ENCODE measurements at regions not wholly inside any gene's neighbourhood (a gene's known extent, or its start where the extent isn't known, plus 50 kb on each side); places are given as distances from the start of the nearest gene placed in this dataset.

GRCh38 chr4:115331241-115331640, 217.8 kb upstream of the NDST4 start:
- Mint-ChIP-seq H3K9me3 (no peaks in the 10 kb centered on the region), H3K27me3 (no peaks in the 10 kb centered on the region), H3K4me1 (no peaks in the 10 kb centered on the region), H3K27ac (no peak overlapping the region), H3K36me3 (ENCODE audit: low read depth) (no peaks in the 10 kb centered on the region), H3K4me3 (no peak overlapping the region)
- no peak for DNase-seq
- intact Hi-C loops (cut with micrococcal nuclease) = no loop called here
- no peak for TF ChIP-seq CTCF (IDR thresholded peaks at IDR 0.05)
- ChIA-PET CTCF (no interaction called here), POLR2A (no interaction called here)
- no peak for ATAC-seq (ENCODE audit: low read depth)

- Mint-ChIP-seq H3K4me1 (no peaks in the 10 kb centered on the region), H3K27me3 (no peaks in the 10 kb centered on the region), H3K27ac (no peak overlapping the region), H3K9me3 (no peaks in the 10 kb centered on the region), H3K36me3 (ENCODE audit: low read depth) (no peaks in the 10 kb centered on the region), H3K4me3 (no peak overlapping the region)
- POLR2A ChIA-PET = no interaction called here
- DNase-seq (no peak), ATAC-seq (ENCODE audit: low read depth) (no peak)
- TF ChIP-seq CTCF (IDR thresholded peaks at IDR 0.05) = no peak
- CTCF ChIA-PET = no interaction called here
- intact Hi-C loops (cut with micrococcal nuclease) = no loop called here
Observed at GRCh38 chr4:115325836-115326235, 212.4 kb upstream of the NDST4 start.

GRCh38 chr4:115323106-115323707, 209.8 kb upstream of the NDST4 start:
- Mint-ChIP-seq H3K27me3 (no peaks in the 10 kb centered on the region), H3K27ac (no peak overlapping the region), H3K4me1 (no peaks in the 10 kb centered on the region), H3K4me3 (no peak overlapping the region), H3K36me3 (ENCODE audit: low read depth) (no peaks in the 10 kb centered on the region), H3K9me3 (peaks cover 2% of the 10 kb centered on the region)
- intact Hi-C loops (cut with micrococcal nuclease) = no loop called here
- TF ChIP-seq CTCF (IDR thresholded peaks at IDR 0.05) = no peak
- CTCF ChIA-PET = no interaction called here
- DNase-seq (no peak), ATAC-seq (ENCODE audit: low read depth) (no peak)
- POLR2A ChIA-PET = no interaction called here

- no peaks in the 10 kb centered on the region for H3K4me1 Mint-ChIP-seq
- ChIA-PET CTCF (no interaction called here), POLR2A (no interaction called here)
- intact Hi-C loops (cut with micrococcal nuclease) = no loop called here
- no peak for TF ChIP-seq CTCF (IDR thresholded peaks at IDR 0.05)
- H3K27ac Mint-ChIP-seq = no peak overlapping the region
- ATAC-seq (ENCODE audit: low read depth) = no peak
- no peak overlapping the region for H3K4me3 Mint-ChIP-seq
- DNase-seq = no peak
- H3K36me3 Mint-ChIP-seq (ENCODE audit: low read depth) = no peaks in the 10 kb centered on the region
- peaks cover 2% of the 10 kb centered on the region for H3K9me3 Mint-ChIP-seq
- no peaks in the 10 kb centered on the region for H3K27me3 Mint-ChIP-seq
Observed at GRCh38 chr4:115315182-115315581, 201.8 kb upstream of the NDST4 start.

- intact Hi-C loops (cut with micrococcal nuclease) = no loop called here
- Mint-ChIP-seq H3K4me3 (no peak overlapping the region), H3K27me3 (no peaks in the 10 kb centered on the region), H3K4me1 (no peaks in the 10 kb centered on the region), H3K36me3 (ENCODE audit: low read depth) (no peaks in the 10 kb centered on the region), H3K9me3 (no peaks in the 10 kb centered on the region), H3K27ac (no peak overlapping the region)
- POLR2A ChIA-PET = no interaction called here
- CTCF ChIA-PET = no interaction called here
- TF ChIP-seq CTCF (IDR thresholded peaks at IDR 0.05) = no peak
- DNase-seq (no peak), ATAC-seq (ENCODE audit: low read depth) (no peak)
Observed at GRCh38 chr4:115310641-115311040, 197.2 kb upstream of the NDST4 start.
